8988T (cell line): ENCODE measurements at regions not wholly inside any gene's neighbourhood (a gene's known extent, or its start where the extent isn't known, plus 50 kb on each side); places are given as distances from the start of the nearest gene placed in this dataset.
"Not testable (repeated sequence)": the region's sequence is repeated elsewhere in the genome, so short reads cannot be mapped to it uniquely, and the experiment has no call there.

Experiments
- DNase-seq: peaks from one replicate; pipeline ENCODE4 v3.0.0; 2011

DNA sequence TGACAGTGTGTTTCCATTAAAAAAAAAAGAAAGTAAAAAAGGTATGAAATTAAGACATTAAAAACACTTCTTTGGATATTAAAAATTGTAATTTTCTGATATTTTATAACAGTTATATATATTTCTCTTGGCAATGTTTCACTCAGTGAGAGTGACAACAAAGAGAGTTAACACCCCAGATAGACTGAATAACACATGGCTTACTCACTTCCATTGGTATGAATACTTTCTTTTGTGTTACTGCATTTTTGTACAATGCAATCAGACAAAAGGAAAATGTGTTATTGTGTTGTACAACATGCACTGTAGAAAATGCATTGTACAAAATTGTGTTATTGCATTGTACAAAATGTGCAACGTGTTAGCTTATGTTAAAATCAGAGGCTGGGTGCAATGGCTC lies 676.6 kb upstream of the AMELY start:
- not testable (repeated sequence) for DNase-seq

DNA sequence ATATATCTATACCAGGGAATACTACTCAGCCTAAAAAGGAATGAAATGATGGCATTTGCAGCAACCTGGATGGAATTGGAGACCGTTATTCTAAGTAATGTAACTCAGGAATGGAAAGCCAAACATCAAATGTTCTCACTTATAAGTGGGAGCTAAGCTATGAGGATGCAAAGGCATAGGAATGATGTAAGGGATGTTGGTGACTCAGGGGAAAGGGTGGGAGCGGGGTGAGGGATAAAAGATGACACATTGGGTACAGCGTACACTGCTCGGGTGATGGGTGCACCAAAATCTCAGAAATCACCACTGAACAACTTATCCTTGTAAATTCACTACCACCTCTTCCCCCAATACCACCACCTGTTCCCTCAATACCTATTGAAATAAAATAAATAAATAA lies 651.0 kb upstream of the AMELY start:
- DNase-seq = no peak

DNA sequence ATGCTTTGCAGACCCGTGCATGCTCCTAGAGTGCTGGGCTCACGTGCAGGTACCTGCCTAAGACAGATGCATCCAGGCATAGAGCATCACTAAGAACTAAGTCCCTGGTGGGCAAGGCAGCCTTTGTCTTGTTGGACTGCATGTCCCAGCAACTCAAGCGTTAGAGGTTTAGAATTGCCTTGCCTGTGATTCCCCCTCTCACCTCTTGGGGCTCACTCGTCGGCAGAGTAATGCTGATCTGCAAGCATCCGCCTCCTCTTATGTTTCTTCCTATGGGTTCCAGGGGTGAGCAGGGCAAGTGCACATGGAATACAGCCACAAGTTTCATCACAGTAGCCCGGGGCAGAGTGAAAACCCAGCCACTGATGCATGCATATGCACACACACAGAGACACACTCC lies 646.1 kb upstream of the AMELY start:
- DNase-seq = no peak

DNA sequence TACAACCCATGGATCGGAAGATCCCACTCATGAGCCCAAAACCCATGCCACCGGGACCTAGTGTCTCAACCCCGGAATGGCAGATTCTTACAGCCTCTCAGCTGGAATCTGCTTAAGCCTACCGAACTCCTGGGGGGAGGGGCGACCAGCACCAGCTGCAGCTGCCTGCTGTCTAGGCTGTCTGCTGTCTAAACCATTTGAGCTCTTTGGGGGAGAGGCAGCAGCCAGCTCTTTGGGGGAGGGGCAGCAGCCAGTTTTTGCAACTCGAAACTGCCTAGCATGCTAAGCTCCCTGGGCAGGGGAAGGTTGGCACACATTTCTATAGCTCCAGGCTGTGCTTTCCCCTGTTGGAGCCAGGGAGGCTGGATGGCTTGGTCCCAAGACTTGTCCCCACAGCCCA lies 643.5 kb upstream of the AMELY start:
- DNase-seq = no peak

DNA sequence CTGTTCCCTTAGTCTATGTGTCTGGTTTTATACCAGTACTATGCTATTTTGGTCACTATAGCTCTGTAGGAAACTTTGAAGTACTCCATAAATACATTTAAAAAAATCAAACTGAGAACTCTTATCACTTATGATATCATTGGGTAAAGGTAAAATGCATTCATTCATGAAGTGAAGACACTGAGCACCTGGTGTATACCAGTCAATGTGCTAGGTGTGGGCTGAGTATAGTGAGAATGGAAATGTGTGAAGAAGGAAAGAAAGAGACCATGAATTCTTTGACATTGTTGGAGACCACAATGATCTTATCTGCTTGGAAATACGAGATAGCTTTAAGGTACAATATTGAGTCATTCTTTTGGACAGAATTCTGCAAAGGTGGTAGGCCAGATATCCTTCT lies 633.5 kb upstream of the AMELY start:
- DNase-seq = no peak

DNA sequence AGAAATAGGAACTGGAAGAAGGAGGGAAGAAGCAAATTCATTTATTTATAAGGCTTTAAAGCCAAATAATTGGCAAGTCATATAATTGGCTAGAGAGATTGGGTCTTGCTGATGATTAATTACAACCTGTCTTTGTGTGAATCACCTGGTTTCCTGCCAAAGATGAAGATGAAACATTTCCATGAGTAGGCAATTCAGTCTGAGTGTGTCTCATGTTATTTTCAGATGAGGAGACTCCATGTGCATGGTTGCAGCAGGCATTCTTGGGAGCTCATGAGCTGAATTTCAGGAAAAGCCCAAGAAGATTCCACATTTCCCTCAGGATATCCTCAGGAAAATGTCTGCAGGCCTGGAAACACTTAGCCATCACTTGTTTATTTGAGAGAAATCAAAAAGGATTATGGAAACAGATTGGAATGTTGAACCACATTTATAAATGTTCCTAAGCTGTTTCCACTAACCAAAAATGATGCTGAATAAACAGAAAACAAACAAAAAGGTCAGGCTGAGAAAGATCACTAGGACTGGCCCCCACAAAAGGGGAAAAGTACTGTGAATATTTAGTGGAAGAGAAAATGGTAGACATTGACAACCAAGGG lies 632.7 kb upstream of the AMELY start:
- DNase-seq = no peak

DNA sequence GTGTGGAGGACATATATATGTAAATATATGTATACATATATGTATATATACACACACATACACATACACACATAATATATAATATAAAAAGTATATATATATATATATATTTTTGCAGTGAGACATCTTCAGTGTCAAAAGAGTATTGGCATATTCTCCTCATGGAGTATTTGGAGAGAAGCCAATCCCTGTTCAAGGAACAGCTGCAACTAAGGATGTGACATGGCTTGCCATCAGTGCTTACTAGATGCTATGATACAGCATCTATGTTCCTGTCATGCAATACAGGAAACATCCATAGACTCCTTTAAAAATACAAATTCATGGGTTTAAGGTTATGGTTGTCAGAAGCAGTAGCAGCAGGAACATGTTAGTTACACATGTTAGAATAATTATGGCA lies 632.0 kb upstream of the AMELY start:
- no peak for DNase-seq

DNA sequence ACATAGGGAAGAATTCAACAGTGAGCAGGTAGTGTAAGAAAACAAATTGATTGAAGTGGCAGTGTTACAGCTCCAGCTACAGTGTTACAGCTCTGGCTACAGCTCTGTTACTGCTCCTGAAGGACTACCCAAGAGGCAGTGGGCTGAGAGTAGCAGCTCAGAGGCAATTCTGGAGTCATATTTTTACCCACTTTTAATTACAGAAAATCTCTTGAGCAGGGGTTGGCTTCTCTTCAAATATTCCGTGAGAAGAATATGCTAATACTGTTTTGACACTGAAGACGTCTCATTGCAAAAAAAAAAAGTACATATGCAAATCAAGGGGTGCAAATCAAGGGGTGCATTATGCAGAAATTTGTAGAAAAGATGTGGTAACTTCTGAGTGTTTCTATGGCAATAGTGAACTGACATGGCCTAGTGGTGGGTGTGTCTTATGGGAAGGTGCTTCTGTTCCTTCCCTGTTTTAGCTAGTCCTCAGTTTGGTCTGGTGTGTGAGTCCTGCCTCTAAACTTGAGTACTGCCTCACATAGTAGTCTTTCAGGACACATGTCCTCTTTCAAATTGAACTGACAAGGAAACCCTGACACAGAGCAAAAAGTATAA lies 630.8 kb upstream of the AMELY start:
- no peak for DNase-seq

DNA sequence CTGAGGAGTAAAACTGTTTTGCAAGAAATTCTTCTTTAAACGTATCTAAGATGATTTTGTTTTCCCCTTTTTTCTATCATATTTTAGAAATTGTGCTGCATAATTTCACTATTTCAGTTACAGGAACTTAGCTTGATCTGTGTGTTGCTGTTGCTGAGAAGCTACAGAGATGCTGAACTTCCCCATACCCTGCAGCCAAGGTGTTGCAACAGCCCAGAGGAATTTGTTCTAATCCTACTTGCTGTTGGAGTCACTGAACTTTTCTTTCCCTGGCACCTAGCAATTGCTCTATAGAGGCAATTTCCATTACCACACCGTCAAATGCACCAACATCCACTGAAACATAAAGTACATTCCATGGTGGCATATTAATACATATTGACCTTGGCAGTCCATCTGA lies 617.8 kb upstream of the AMELY start:
- no peak for DNase-seq

DNA sequence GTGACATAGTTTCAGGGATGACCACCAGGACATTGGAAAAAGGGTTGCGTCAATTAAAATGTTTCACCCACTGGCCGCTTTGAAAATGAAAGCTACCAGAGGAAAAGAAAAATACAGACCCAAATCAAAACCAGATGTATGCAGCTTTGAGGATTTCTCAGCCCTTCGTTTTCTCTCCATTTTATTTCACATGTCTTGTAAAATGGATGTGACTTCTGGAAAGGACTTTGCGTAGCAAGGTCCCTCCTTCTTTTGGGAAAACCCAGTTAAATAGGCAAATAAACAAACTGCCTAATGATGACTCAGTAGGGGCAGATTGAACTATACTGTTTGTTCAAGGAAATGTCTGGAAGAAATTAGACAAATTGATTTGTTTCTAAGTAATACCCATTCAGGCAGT lies 616.0 kb upstream of the AMELY start:
- not testable (repeated sequence) for DNase-seq

DNA sequence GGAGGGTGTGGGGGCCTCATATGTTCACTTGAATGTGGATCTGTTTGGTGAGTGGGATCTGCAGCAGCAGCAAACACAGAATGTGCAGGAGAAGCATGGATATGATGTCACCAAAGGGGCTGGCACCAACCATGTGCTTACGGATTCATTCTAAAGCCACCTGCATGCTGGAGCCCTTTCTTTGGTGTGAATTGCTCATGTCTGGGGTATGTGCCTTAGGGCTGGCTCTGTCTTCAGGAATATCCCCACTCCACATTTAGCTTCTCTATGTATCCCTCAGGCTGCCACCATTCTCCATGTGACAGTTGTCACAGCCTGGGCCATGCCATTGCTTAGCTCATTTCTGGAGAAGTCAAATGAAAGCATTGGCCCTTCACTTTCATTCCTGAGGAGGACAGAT lies 606.8 kb upstream of the AMELY start:
- no peak for DNase-seq

DNA sequence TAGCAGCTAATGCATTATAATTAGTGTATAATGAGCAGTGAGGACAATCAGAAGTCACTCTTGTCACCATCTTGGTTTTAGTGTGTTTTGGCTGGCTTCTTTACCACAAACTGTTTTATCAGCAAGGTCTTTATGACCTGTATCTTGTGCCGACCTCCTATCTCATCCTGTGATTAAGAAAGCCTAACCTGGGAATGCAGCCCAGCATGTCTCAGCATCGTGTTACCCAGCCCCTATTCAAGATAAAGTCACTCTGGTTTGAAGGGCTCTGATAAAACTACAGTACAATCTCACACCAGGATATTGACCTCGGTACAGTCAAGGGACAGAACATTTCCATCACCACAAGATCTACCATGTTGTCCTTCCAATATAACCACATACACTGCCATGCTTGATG lies 604.7 kb upstream of the AMELY start:
- no peak for DNase-seq

DNA sequence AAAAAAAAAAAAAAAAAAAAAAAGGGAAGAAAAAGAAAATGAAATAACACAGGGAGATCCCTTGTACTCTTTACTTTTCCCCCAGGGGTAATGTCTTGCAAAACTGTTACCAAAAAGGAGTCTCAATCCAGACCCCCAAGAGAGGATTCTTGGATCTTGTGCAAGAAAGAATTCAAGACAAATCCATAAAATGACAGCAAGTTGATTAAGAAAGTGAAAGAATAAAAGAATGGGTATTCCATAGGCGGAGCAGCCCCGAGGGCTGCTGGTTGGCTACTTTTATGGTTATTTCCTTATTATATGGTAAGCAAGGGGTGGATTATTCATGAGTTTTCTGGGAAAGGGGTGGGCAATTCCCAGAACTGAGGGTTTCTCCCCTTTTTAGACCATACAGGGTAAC lies 604.3 kb upstream of the AMELY start:
- DNase-seq = no peak

DNA sequence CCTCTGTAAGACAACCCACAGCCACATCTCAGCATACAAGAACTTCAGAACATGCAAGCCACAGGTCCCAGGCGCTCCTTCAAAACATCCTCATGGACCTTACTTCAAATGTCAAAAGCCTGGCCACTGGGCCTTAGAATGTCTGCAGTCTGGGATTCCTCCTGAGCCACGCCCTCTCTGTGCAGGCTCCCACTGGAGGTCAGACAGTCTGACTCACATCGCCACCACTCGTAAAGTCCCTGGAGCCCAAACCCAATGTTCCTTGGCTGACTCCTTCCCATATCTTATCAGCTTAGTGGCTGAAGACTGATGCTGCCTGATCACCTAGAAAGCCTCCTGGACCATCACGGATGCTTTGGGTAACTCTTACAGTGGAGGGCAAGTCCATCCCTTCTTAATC lies 591.3 kb upstream of the AMELY start:
- DNase-seq = no peak

DNA sequence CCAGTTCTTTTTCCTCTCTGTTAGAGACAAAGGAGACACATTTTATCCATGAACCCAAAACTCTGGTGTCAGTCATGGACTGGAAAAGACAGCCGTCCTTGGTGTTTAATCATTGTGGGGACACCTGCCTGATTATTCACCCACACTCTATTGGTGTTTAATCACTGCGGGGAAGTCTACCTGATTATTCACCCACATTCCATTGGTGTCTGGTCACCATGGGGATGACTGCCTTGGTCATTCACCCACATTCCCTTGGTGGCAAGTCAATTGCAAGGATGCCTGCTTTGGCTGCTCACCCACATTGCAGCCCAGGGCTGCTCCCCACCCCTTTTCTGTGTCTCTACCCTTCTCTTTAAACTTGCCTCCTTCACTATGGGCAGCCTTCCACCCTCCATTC lies 589.7 kb upstream of the AMELY start:
- no peak for DNase-seq

DNA sequence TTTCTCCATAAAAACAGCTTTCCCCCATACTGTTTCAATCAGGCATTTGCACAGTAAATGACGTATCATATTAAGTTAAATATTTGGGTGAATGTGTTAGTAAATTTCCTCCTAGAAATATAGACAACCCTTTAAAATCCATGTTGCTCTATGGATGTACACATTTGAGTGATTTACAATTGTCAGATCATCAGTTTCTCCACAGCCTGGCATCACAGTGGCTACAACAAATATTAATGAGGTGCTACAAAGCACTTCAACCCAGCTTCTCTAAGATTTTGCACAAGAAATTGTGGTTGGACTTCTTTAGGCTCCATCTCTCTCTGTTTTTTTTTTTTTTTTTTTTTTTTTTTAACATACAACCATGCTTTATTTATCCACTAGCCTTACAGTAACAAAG lies 584.4 kb upstream of the AMELY start:
- no peak for DNase-seq

DNA sequence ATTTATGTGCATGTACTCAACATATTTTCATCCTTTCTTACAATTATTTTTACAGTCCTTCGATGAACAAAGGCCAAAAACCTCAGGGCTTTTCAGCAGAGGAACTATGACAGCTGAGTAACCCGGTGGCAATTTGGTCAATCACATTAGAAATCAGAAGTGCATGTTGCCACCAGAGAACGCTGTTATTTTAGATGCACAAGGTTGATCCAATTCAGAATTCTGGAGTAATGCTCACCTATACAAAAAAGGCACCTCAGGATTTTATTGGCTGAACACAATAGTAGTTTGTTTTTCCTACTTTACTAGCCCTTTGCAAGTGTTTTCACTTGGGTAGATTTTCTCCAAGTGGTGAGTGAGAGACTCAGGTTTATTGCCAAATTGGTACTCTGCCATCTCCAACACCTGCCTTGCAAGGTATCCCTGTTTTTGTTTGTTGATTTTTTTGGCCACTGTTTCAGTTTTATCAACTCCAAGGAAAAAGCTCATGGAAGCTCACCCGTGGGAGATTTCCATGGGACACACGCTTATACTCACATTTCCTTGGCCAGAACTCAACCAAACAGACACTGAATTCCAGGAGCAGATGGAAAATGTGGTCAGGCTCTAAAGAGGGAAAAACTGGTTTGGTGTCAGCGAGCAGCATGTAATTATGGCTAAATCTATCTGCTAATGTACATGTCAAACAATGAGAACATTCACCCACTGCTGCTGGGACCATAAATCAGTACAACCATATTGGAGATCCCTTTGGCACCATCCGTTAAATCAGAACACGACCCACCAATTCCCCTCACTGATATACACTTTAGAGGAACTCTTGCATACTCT lies 573.1 kb upstream of the AMELY start:
- not testable (repeated sequence) for DNase-seq

DNA sequence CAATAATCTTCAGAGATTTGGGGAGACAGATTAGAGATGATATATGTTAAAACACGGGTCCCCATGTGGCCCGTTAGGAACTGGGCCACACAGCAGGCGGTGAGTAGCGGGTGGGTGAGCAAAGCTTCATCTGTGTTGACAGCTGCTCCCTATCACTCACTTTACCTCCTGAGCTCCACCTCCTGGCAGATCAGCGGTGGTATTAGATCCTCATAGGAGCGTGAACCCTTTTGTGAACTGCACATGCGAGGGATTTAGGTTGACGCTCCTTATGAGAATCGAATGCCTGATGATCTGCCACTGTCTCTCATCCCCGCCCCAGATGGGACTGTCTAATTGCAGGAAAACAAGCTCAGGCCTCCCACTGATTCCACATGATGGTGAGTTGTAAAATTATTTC lies 560.4 kb upstream of the AMELY start:
- no peak for DNase-seq

DNA sequence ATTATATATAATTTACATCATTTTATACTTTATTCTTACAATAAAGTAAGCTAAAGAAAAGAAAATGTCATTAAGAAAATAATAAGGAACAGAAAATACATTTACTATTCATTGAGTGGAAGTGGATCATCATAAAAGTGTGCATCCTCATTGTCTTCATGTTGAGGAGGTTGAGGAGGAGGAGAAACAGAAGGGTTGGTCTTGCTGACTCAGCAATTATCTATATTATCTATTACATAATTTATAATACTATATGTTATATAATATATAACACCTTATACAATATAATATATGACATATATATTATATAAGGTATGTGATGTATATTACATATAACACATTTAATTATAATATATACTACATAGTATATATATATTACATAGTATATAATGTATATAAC lies 558.5 kb upstream of the AMELY start:
- no peak for DNase-seq

DNA sequence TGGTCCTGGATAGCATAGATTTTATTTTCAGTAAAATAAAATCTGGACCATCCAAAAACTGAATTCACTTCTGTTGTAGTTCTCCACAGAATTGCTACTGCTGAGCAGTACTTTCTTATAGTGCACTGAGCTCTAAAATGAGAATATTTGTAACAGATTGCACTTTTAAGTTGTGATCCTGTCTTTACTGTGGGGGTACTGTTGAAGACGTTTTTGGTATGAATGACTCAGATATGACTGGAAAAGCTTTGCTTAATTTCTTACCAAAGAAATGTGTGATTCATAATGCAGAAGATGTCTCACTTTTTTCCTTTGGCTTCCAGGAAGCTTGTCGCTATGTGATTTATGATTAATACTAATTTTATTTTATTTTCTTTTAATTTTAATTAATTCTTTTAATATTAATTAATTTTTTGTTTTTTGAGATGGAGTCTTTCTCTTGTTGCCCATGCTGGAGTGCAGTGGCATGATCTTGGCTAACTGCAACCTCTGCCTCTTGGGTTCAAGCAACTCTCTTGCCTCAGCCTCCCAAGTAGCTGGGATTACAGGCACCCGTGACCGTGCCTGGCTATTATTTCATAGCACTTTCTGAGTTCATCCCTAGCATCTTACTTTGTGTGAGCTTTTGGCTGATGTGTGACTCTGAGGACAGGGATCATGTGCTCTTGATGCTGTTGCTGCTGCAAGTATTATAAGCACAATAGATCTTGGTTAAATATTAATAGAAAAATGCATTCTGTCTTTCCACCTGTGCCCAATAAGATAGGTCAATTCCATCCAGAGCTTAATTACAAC lies 557.6 kb upstream of the AMELY start:
- DNase-seq = no peak

DNA sequence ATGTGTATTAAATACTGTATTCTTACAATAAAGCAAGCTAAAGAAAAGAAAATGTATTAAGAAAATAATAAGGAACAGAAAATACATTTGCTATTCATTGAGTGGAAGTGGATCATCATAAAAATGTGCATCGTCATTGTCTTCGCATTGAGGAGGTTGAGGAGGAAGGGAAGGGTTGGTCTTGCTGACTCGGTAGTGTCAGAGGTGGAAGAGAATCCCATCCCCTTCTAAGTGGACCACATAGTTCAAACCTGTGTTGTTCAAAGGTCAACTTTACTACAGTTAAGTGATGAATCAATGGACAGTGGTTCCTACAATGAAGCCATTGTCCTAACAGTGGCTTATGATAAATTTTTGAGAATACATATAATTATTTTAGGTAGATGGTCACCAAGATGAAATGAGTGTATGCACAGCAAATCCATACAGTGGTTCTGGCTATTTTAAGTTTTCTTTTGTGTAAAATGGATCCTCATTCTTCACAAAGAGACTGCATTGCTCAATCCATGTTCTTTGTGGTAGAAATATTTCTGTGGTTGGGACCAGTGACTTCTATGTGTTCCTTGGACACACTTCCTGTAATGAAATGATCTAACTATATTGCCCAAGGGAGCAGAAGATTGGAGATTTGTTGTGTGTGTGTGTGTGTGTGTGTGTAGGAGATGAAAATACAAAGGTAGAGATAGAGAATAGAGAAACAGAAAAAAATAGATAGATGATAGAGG lies 556.4 kb upstream of the AMELY start:
- no peak for DNase-seq

DNA sequence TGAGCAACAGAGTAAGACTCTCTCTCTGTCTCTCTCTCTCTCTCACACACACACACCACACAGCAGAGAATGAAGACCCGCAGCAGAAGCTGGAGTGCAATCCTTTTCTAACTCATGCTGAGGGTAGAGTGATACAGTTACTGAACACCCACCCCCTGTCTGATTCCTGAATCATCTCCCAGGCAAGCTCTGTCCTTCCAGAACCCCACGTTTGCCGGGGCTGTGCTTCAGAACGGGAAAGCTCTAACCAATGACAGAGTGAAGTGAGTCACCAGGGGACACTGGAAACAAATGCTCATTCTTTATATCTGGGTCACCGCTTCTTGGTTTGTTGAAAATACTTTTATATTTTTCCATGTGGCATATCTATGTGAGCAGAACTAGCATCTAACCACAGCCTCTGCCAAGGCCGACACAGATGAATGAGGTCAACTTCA lies 553.7 kb upstream of the AMELY start:
- no peak for DNase-seq

DNA sequence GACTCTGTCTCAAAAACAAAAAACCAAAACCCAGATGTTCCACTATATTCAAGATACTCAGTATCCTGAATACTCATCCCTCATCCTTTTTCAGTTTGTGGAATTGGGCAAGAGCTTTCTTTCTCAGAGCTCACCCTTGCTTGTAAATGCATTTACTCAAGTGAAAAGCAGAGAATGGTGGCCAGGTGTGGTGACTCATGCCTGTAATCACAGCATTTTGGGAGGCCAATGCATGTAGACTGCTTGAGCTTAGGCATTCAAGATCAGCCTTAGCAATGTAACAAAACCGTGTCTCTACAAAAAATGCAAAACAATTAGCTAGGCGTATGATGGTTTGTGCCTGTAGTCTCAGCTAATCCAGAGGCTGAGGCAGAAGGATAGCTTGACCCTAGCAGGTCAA lies 553.2 kb upstream of the AMELY start:
- DNase-seq = no peak
